HCT116 (cell line): ENCODE measurements at regions not wholly inside any gene's neighbourhood (a gene's known extent, or its start where the extent isn't known, plus 50 kb on each side); places are given as distances from the start of the nearest gene placed in this dataset.

Experiments used
- ATAC-seq: fragments of 200-7000 bp; cut with Tn5 transposase; 2 replicates; pipeline ENCODE4 v1.9.1; 2020; ENCODE audit warnings: mild to moderate bottlenecking, moderate library complexity
- BruUV-seq: library from RNA; stranded (reverse); fragments of 400-500 nt; replicated peaks from 2 replicates; lab custom pipeline; 2021; lab: Mats Ljungman, UMichigan
- CTCF ChIA-PET: fragments of 300-600 bp; sonication (Branson Sonifier 250); formaldehyde crosslinking; loops from one replicate; lab custom pipeline; 2021; ENCODE audit warnings: antibody characterized with exemption; lab: Charles Lee
- POLR2A ChIA-PET: fragments of 300-600, 350-600 bp; sonication (Branson Sonifier 250); formaldehyde crosslinking; loops from one replicate; lab custom pipeline; 2021; ENCODE audit warnings: antibody characterized with exemption; lab: Charles Lee
- RAD21 ChIA-PET, 2 experiments: fragments of 300-600 bp; sonication (Branson Sonifier 250); formaldehyde crosslinking; loops; one replicate each; lab custom pipeline; 2023; ENCODE audit warnings: low total read pairs in 2 of 2; ENCODE audit not compliant: uncharacterized antibody in 2 of 2, unreplicated experiment in 2 of 2, low non-redundant PET in 1 of 2; lab: Charles Lee
- DNase-seq: peaks from one replicate; pipeline ENCODE4 v3.0.0-alpha.2; 2010; ENCODE audit warnings: low read depth, low spot score
- H2AFZ ChIP-seq: fragments of 200-600 bp; shearing (Covaris generic), sonication (generic); 2 replicates; pipeline ENCODE4 v1.6.1; 2017; ENCODE audit warnings: low read depth, mixed run types, mixed read lengths, antibody characterized with exemption, low read length; ENCODE audit not compliant: poor library complexity, severe bottlenecking
- H3K27ac ChIP-seq: 2 replicates; pipeline ENCODE4 v1.5.1; 2012; ENCODE audit warnings: low read depth, low read length
- H3K27me3 ChIP-seq: fragments of 200-600 bp; sonication (generic); 2 replicates; pipeline ENCODE4 v1.6.1; 2016; ENCODE audit warnings: mixed run types, low read length, mixed read lengths; ENCODE audit not compliant: insufficient read depth
- H3K36me3 ChIP-seq, 2 experiments: fragments of 200-500 bp in 1 of 2; fragments of 200-600 bp in 1 of 2; sonication (Bioruptor generic) in 1 of 2; sonication (generic) in 1 of 2; 2 replicates each; pipeline versions ENCODE4 v1.5.1 to v1.6.1; 2014 to 2016; ENCODE audit warnings: low read length in 2 of 2, inconsistent platforms in 1 of 2, mixed read lengths in 1 of 2, mixed run types in 1 of 2; ENCODE audit not compliant: insufficient read depth in 2 of 2, control insufficient read depth in 1 of 2
- H3K4me1 ChIP-seq, 2 experiments: fragments of 200-600 bp in 1 of 2; sonication (generic) in 1 of 2; 2 replicates each; pipeline versions ENCODE4 v1.5.1 to v1.6.1; 2012 to 2017; ENCODE audit warnings: low read length in 2 of 2, inconsistent platforms in 1 of 2, mild to moderate bottlenecking in 1 of 2, mixed read lengths in 1 of 2, mixed run types in 1 of 2, moderate library complexity in 1 of 2; ENCODE audit not compliant: insufficient read depth in 2 of 2, control insufficient read depth in 1 of 2
- H3K4me2 ChIP-seq: fragments of 200-600 bp; sonication (generic); 2 replicates; pipeline ENCODE4 v1.6.1; 2017; ENCODE audit warnings: mixed run types, low read length, mixed read lengths
- H3K4me3 ChIP-seq, 2 experiments: fragments of 200-600 bp in 1 of 2; sonication (generic) in 1 of 2; replicated peaks in 1 of 2; 2 replicates each; pipeline ENCODE4 v1.5.1; 2011 to 2016; ENCODE audit warnings: low read length in 2 of 2, control low read depth in 1 of 2, low read depth in 1 of 2, mild to moderate bottlenecking in 1 of 2, mixed read lengths in 1 of 2, mixed run types in 1 of 2
- H3K79me2 ChIP-seq: fragments of 200-600 bp; sonication (generic); 2 replicates; pipeline ENCODE4 v1.6.1; 2017; ENCODE audit warnings: mild to moderate bottlenecking, mixed run types, low read length, moderate library complexity, mixed read lengths; ENCODE audit not compliant: insufficient read depth
- H3K9ac ChIP-seq: fragments of 200-600 bp; sonication (generic); 2 replicates; pipeline ENCODE4 v1.6.1; 2016; ENCODE audit warnings: low read length, mixed read lengths
- H3K9me2 ChIP-seq: fragments of 200-600 bp; sonication (generic), shearing (Covaris generic); 2 replicates; pipeline ENCODE4 v1.6.1; 2017; ENCODE audit warnings: mixed run types, mild to moderate bottlenecking, moderate library complexity; ENCODE audit not compliant: insufficient read depth
- H3K9me3 ChIP-seq, 2 experiments: fragments of 200-500 bp in 1 of 2; fragments of 200-600 bp in 1 of 2; sonication (Bioruptor generic) in 1 of 2; sonication (generic) in 1 of 2; 2 replicates each; pipeline ENCODE4 v1.6.1; 2014 to 2017; ENCODE audit warnings: low read length in 2 of 2, mixed read lengths in 2 of 2, inconsistent platforms in 1 of 2, low read depth in 1 of 2, mild to moderate bottlenecking in 1 of 2, mixed run types in 1 of 2, moderate library complexity in 1 of 2; ENCODE audit not compliant: control insufficient read depth in 1 of 2, insufficient read depth in 1 of 2
- H4K20me1 ChIP-seq: fragments of 200-600 bp; sonication (generic), shearing (Covaris generic); 2 replicates; pipeline ENCODE4 v1.6.1; 2017; ENCODE audit warnings: mixed run types, mild to moderate bottlenecking, moderate library complexity; ENCODE audit not compliant: insufficient read depth
- CEBPB ChIP-seq: IDR thresholded peaks from 2 replicates; pipeline ENCODE4 v1.6.1; 2012; ENCODE audit warnings: low read depth
- CTCF ChIP-seq, 3 experiments: fragments of 200-600 bp in 1 of 3; sonication (generic) in 1 of 3; IDR thresholded peaks in 2 of 3; conservative IDR thresholded peaks in 1 of 3; 2 replicates each; pipeline ENCODE4 v1.5.1; 2012 to 2017; ENCODE audit warnings: low read depth in 2 of 3, low read length in 2 of 3, antibody characterized with exemption in 1 of 3, borderline replicate concordance in 1 of 3, control low read depth in 1 of 3, mild to moderate bottlenecking in 1 of 3, mixed read lengths in 1 of 3, mixed run types in 1 of 3, moderate library complexity in 1 of 3; ENCODE audit not compliant: insufficient read depth in 1 of 3
- EGR1 ChIP-seq: IDR thresholded peaks from 2 replicates; pipeline ENCODE4 v1.6.1; 2012; ENCODE audit warnings: low read depth
- EZH2 ChIP-seq: fragments of 200-600 bp; sonication (generic); IDR thresholded peaks from 2 replicates; pipeline ENCODE4 v1.6.1; 2017; ENCODE audit warnings: antibody characterized with exemption, mixed run types
- EZH2phosphoT487 ChIP-seq: fragments of 200-600 bp; IDR thresholded peaks from 2 replicates; pipeline ENCODE4 v1.6.1; 2018; ENCODE audit warnings: antibody characterized with exemption, borderline replicate concordance
- JUND ChIP-seq: IDR thresholded peaks from 2 replicates; pipeline ENCODE4 v1.6.1; 2012
- MAX ChIP-seq: IDR thresholded peaks from 2 replicates; pipeline ENCODE4 v1.6.1; 2012
- POLR2A ChIP-seq: IDR thresholded peaks from 2 replicates; pipeline ENCODE4 v1.7.0; 2011; ENCODE audit warnings: borderline replicate concordance; ENCODE audit not compliant: insufficient read depth, insufficient read length; ENCODE audit errors: extremely low read depth
- SIN3A ChIP-seq: IDR thresholded peaks from 2 replicates; pipeline ENCODE4 v1.6.1; 2012; ENCODE audit warnings: low read depth
- SRF ChIP-seq: IDR thresholded peaks from 2 replicates; pipeline ENCODE4 v1.6.1; 2012; ENCODE audit warnings: low read depth
- ZBTB33 ChIP-seq: IDR thresholded peaks from 2 replicates; pipeline ENCODE4 v1.6.1; 2011; ENCODE audit warnings: mild to moderate bottlenecking, low read length, moderate library complexity; ENCODE audit not compliant: insufficient replicate concordance; ENCODE audit errors: extremely low read depth
- ZFX ChIP-seq: fragments of 450-650 bp; IDR thresholded peaks from 2 replicates; pipeline ENCODE4 v1.6.1; 2017
- ZNF274 ChIP-seq: fragments of 200-500 bp; sonication (Bioruptor generic); IDR thresholded peaks from 2 replicates; pipeline ENCODE4 v1.6.1; 2014; ENCODE audit warnings: mild to moderate bottlenecking, low read depth, low read length, inconsistent platforms
- intact Hi-C: fragments of 100-400 bp; cut with micrococcal nuclease; formaldehyde crosslinking; loops from 2 replicates; pipeline ENCODE4 v1.10.0; 2022

GRCh38 chr15:31605467-31605931, 278.9 kb downstream of the KLF13 start:
- intact Hi-C loops, result no loop called here
- ChIA-PET CTCF (no interaction called here), POLR2A (no interaction called here), RAD21 (no interaction called here)
- BruUV-seq, result no TSS peak
- no peaks in the 10 kb centered on the region for H3K36me3 ChIP-seq
- H4K20me1 ChIP-seq, result no peaks in the 10 kb centered on the region
- H3K4me2 ChIP-seq, result no peak overlapping the region
- no peak overlapping the region for H3K4me3 ChIP-seq
- no peaks in the 10 kb centered on the region for H3K9me2 ChIP-seq
- 0 out of 2 replicates have a peak, but pooled peaks cover under 1% of the 10 kb centered on the region for H3K27me3 ChIP-seq
- H3K9me3 ChIP-seq, result no peaks in the 10 kb centered on the region
- H3K27ac ChIP-seq, result no peak overlapping the region
- no peak overlapping the region for H3K9ac ChIP-seq
- no peaks in the 10 kb centered on the region for H3K4me1 ChIP-seq
- TF ChIP-seq CTCF (IDR thresholded peaks at IDR 0.05 in 2 of 3, conservative IDR thresholded peaks at IDR 0.05 in 1 of 3; ENCODE audit: borderline replicate concordance in 1 of 3, insufficient read depth in 1 of 3, low read depth in 2 of 3, low read length in 2 of 3), result peak in 2 of 3 experiments; percentile 42 to 49; a peak in 4 of 6 replicates
- no peak for TF ChIP-seq CEBPB
- peak; percentile 53; the same call in 1 of the 2 replicates for ATAC-seq
- no peak overlapping the region for H2AFZ ChIP-seq
- no peaks in the 10 kb centered on the region for H3K79me2 ChIP-seq
- no peak for DNase-seq

GRCh38 chr15:31606194-31606669, 279.6 kb downstream of the KLF13 start:
- no peaks in the 10 kb centered on the region for H3K27me3 ChIP-seq
- no peak overlapping the region for H3K9ac ChIP-seq
- RAD21 ChIA-PET, result no interaction called here
- H3K79me2 ChIP-seq, result no peaks in the 10 kb centered on the region
- intact Hi-C loops, result no loop called here
- H3K4me2 ChIP-seq, result no peak overlapping the region
- H3K27ac ChIP-seq, result no peak overlapping the region
- H3K36me3 ChIP-seq, result no peaks in the 10 kb centered on the region
- H3K9me2 ChIP-seq, result no peaks in the 10 kb centered on the region
- no peaks in the 10 kb centered on the region for H3K9me3 ChIP-seq
- no peak overlapping the region for H2AFZ ChIP-seq
- BruUV-seq, result no TSS peak
- no peak overlapping the region for H3K4me3 ChIP-seq
- POLR2A ChIA-PET, result no interaction called here
- no peak for ATAC-seq
- no peak for DNase-seq
- CTCF ChIA-PET, result no interaction called here
- H4K20me1 ChIP-seq, result no peaks in the 10 kb centered on the region
- no peaks in the 10 kb centered on the region for H3K4me1 ChIP-seq
- TF ChIP-seq ZNF274, result no peak
- TF ChIP-seq SRF, result no peak
- no peak for TF ChIP-seq JUND
- no peak for TF ChIP-seq EZH2phosphoT487
- no peak for TF ChIP-seq SIN3A
- TF ChIP-seq MAX, result no peak
- TF ChIP-seq ZBTB33, result no peak
- TF ChIP-seq EGR1, result no peak
- TF ChIP-seq ZFX, result no peak
- TF ChIP-seq CEBPB, result no peak
- TF ChIP-seq EZH2, result no peak
- TF ChIP-seq POLR2A, result no peak
